ENCODE measurements at regions not wholly inside any gene's neighbourhood (a gene's known extent, or its start where the extent isn't known, plus 50 kb on each side); places are given as distances from the start of the nearest gene placed in this dataset.
"Not testable (repeated sequence)": the region's sequence is repeated elsewhere in the genome, so short reads cannot be mapped to it uniquely, and the experiment has no call there.

DNA sequence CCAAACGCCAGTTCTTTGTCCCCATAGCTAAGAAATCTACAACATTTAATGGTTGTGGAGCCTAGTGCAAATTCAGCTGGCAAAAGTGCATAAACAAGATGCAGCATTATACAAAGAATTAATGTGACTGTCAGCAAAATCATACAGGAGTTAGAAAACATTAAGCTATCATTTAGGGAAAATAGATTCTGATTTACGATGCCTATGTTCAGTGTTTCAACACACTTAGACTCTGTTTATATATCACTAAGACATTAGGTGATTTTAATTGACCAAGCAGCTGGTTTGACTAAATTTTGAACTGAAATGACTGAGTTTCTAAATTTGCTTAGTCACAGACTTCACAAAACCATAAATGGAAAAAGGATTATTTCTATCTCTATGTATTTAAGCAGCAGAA is 1076.8 kb downstream of the TBL1XR1 start:
- TF ChIP-seq, protein P1, sequence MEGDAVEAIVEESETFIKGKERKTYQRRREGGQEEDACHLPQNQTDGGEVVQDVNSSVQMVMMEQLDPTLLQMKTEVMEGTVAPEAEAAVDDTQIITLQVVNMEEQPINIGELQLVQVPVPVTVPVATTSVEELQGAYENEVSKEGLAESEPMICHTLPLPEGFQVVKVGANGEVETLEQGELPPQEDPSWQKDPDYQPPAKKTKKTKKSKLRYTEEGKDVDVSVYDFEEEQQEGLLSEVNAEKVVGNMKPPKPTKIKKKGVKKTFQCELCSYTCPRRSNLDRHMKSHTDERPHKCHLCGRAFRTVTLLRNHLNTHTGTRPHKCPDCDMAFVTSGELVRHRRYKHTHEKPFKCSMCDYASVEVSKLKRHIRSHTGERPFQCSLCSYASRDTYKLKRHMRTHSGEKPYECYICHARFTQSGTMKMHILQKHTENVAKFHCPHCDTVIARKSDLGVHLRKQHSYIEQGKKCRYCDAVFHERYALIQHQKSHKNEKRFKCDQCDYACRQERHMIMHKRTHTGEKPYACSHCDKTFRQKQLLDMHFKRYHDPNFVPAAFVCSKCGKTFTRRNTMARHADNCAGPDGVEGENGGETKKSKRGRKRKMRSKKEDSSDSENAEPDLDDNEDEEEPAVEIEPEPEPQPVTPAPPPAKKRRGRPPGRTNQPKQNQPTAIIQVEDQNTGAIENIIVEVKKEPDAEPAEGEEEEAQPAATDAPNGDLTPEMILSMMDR (conservative IDR thresholded peaks at IDR 0.05; ENCODE audit: low read depth, low read length) = no peak
- no peak for DNase-seq (ENCODE audit: low read depth)

DNA sequence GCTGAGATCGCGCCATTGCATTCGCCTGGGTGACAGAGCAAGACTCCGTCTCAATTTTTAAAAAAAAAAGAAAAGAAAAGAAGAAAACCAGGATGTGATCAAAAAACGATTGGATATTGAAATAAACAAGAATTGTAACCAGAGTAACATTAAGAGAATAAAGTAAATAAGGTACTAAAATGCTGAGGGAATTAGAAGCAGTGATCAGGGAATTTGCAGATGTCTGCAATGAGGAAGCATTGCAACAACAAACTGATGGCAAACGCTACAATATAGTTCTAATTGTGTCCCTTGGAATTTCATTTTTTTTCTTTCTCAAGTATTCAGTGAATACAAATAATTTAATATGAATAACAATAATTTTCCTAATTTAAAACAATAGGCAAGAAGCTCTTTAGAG is 1077.5 kb downstream of the TBL1XR1 start:
- TF ChIP-seq, protein P1 (conservative IDR thresholded peaks at IDR 0.05; ENCODE audit: low read depth, low read length) = no peak
- DNase-seq (ENCODE audit: low read depth) = no peak
- no peak overlapping the region for H3K4me3 ChIP-seq (ENCODE audit: low read depth, low read length)

More for the DNA sequence above, 1076.8 kb downstream of the TBL1XR1 start:
- no peak overlapping the region for H3K4me3 ChIP-seq (ENCODE audit: low read depth, low read length)

DNA sequence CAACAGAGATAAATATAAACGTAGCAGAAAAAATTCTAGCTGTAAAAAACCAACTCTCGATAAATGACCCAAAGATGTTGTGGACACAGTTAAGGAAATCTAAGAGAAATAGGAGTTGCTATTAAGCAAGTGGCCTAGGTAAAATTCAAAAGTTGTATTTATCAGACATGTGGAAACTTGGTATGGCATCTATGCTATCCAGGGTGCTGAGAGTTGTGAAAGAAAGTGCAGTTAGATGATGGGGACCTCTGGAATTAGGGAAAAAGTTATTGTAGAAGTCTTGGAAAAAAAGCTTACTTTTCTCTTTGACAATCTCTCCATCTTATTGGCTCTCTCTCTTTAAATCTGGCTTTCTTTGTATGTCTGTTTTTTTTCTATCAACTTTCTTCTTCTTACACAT is 1090.9 kb downstream of the TBL1XR1 start:
- TF ChIP-seq, protein P1 (conservative IDR thresholded peaks at IDR 0.05; ENCODE audit: low read depth, low read length) = no peak
- DNase-seq (ENCODE audit: low read depth) = no peak
- no peak overlapping the region for H3K4me3 ChIP-seq (ENCODE audit: low read depth, low read length)

DNA sequence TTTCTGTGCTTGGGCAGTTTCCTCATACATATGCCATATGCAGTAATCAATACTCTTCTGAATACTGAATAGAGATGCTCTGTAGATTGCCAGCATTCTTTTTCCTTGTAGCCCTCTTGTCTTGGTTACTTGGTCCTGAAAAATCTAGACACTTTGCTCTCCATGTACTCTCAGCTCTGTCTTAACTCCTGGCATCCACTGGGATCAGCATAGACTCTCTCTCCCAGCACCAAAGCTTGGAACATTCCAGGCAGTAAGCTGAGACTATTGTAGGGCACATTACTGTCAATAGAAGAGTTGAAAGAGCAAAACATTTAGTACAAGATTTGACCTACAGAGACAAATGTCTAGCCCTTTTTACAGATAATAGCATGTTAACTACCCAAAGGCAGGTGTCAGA is 1100.3 kb downstream of the TBL1XR1 start:
- H3K4me3 ChIP-seq (ENCODE audit: low read depth, low read length) = no peak overlapping the region
- DNase-seq (ENCODE audit: low read depth) = no peak
- TF ChIP-seq, protein P1 (conservative IDR thresholded peaks at IDR 0.05; ENCODE audit: low read depth, low read length) = no peak

DNA sequence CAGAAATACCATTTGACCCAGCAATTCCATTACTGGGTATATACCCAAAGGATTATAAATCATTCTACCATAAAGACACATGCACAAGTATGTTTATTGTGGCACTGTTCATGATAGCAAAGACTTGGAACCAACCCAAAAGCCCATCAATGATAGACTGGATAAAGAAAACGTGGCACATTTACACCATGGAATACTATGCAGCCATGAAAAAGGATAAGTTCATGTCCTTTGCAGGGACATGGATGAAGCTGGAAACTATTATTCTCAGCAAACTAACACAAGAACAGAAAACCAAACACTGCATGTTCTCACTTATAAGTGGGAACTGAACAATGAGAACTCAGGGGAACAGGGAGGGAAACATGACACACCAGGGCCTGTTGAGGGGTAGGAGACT is 1103.4 kb downstream of the TBL1XR1 start:
- not testable (repeated sequence) for H3K4me3 ChIP-seq (ENCODE audit: low read depth, low read length); DNase-seq (ENCODE audit: low read depth)

DNA sequence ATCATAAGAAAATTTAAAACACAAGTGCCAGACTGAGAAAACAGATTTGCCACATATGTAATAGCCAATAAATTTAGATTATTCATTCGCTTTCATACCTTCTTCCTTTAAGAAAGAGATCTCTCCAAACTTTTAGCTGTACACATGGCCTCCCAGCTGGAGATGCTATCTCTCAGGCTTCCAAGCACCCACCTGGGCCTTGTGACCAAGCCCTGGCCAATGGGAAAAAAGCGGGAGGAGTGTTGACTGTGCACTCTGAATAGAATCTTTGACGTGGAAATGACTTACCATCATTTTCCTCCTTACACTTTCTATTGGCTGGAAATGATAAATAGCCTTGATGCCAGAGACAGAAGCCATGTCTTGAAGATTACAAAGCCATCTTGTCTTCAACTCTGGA is 1106.6 kb downstream of the TBL1XR1 start:
- no peak overlapping the region for H3K4me3 ChIP-seq (ENCODE audit: low read depth, low read length)
- TF ChIP-seq, protein P1 (conservative IDR thresholded peaks at IDR 0.05; ENCODE audit: low read depth, low read length) = no peak
- DNase-seq (ENCODE audit: low read depth) = no peak

DNA sequence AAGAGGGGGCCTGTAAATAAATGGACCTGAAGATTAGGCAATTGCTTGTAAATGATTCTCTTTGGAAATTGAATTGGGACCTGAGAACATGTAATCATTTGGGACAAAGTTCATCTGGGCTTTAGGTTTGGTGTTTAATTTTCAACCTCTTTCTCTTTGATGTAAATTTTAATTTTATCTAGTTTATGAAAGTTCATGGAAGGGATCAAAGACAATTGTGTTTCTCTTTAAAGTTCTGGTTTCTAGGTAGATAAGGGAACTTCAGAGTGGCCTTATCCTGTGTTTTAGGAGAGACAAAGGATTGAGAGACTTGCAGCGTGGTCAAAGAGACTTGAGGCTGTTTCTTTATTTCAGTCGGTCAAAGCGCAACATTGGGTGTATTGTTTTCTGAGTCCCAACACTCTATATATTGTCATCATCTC is 1108.3 kb downstream of the TBL1XR1 start:
- no peak for DNase-seq (ENCODE audit: low read depth)
- H3K4me3 ChIP-seq (ENCODE audit: low read depth, low read length) = no peak overlapping the region
- TF ChIP-seq, protein P1 (conservative IDR thresholded peaks at IDR 0.05; ENCODE audit: low read depth, low read length) = no peak
